ENCODE measurements at regions not wholly inside any gene's neighbourhood (a gene's known extent, or its start where the extent isn't known, plus 50 kb on each side); places are given as distances from the start of the nearest gene placed in this dataset.

GRCh38 chr5:96157841-96158291, 196.2 kb upstream of the ELL2 start:
- no peak for DNase-seq

GRCh38 chr5:96157077-96157780, 195.6 kb upstream of the ELL2 start:
- DNase-seq, result no peak

- DNase-seq, result no peak
Measured at GRCh38 chr5:96155147-96155546, 193.5 kb upstream of the ELL2 start.

- DNase-seq, result peak; percentile 38
Measured at GRCh38 chr5:96151891-96152290, 190.2 kb upstream of the ELL2 start.

- no peak for DNase-seq
Measured at GRCh38 chr5:96150007-96150406, 188.4 kb upstream of the ELL2 start.

- DNase-seq, result no peak
Measured at GRCh38 chr5:96149546-96149945, 187.9 kb upstream of the ELL2 start.

- DNase-seq, result no peak
Measured at GRCh38 chr5:96149021-96149420, 187.4 kb upstream of the ELL2 start.

- DNase-seq, result no peak
Measured at GRCh38 chr5:96148376-96148775, 186.7 kb upstream of the ELL2 start.

GRCh38 chr5:96147866-96148265, 186.2 kb upstream of the ELL2 start:
- no peak for DNase-seq

- DNase-seq, result peak; percentile 10
Measured at GRCh38 chr5:96146675-96147074, 185.0 kb upstream of the ELL2 start.

- DNase-seq, result no peak
Measured at GRCh38 chr5:96144289-96144688, 182.6 kb upstream of the ELL2 start.

- no peak for DNase-seq
Measured at GRCh38 chr5:96143450-96143849, 181.8 kb upstream of the ELL2 start.

GRCh38 chr5:96142786-96143434, 181.3 kb upstream of the ELL2 start:
- no peak for DNase-seq

GRCh38 chr5:96142184-96142781, 180.6 kb upstream of the ELL2 start:
- DNase-seq, result no peak

GRCh38 chr5:96141749-96142148, 180.1 kb upstream of the ELL2 start:
- DNase-seq, result no peak

GRCh38 chr5:96140496-96140895, 178.8 kb upstream of the ELL2 start:
- no peak for DNase-seq

- DNase-seq, result no peak
Measured at GRCh38 chr5:96140084-96140483, 178.4 kb upstream of the ELL2 start.

GRCh38 chr5:96134886-96135285, 173.2 kb upstream of the ELL2 start:
- no peak for DNase-seq

GRCh38 chr5:96133341-96134079, 171.9 kb upstream of the ELL2 start:
- DNase-seq, result no peak

GRCh38 chr5:96129276-96129675, 167.6 kb upstream of the ELL2 start:
- DNase-seq, result no peak

- no peak for DNase-seq
Measured at GRCh38 chr5:96128204-96128864, 166.7 kb upstream of the ELL2 start.

GRCh38 chr5:96127538-96127937, 165.9 kb upstream of the ELL2 start:
- DNase-seq, result no peak
